ENCODE measurements at regions not wholly inside any gene's neighbourhood (a gene's known extent, or its start where the extent isn't known, plus 50 kb on each side); places are given as distances from the start of the nearest gene placed in this dataset.

DNA sequence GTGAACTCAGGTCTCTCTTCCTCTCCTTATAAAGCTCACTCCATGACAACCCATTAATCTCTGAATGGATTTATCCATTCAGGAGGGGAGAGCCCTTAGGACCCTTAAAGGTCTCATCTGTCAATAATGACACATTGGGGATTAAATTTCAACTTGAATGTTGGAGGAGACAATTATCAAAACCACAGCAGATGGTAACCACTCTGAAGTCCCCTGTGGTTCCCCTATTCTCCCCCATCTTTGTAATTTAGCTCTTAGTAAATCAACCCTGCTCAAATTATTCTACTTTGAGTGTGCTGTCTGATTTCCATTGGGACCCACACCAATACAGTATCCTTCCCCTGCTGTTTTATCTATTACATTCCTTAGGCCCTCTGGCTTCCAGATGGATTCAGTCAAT lies 72.0 kb upstream of the RAI14 start:
- DNase-seq (ENCODE audit: low read depth): no peak
- H3K4me3 ChIP-seq (ENCODE audit: low read depth, low read length): no peak overlapping the region
- TF ChIP-seq, protein P1, sequence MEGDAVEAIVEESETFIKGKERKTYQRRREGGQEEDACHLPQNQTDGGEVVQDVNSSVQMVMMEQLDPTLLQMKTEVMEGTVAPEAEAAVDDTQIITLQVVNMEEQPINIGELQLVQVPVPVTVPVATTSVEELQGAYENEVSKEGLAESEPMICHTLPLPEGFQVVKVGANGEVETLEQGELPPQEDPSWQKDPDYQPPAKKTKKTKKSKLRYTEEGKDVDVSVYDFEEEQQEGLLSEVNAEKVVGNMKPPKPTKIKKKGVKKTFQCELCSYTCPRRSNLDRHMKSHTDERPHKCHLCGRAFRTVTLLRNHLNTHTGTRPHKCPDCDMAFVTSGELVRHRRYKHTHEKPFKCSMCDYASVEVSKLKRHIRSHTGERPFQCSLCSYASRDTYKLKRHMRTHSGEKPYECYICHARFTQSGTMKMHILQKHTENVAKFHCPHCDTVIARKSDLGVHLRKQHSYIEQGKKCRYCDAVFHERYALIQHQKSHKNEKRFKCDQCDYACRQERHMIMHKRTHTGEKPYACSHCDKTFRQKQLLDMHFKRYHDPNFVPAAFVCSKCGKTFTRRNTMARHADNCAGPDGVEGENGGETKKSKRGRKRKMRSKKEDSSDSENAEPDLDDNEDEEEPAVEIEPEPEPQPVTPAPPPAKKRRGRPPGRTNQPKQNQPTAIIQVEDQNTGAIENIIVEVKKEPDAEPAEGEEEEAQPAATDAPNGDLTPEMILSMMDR (IDR thresholded peaks at IDR 0.05; ENCODE audit: control insufficient read depth, extremely low read depth, insufficient read depth): no peak

DNA sequence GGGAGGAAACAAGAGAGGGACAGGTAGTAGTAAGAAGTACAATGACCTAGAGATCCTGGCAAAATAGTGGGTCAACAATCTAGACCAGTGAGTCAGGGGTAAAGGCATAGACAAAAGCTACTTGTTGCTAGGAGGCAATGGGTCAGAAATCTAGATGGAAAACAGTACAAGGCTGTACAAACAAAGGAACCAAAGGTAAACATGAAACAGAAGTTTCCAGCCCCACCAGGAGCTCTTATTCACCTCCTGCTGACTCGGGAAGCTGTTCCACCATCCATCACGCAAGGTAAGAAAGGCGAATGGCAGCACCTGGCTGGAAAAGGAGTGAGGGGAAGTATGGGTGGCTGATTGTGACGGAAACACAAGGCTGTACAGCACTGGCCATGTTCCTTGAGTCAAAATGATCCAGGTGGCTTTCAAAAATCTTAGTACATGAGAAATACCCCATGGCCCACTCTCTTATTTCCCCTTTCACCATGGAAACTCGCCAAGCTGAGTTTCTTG lies 70.5 kb upstream of the RAI14 start:
- H3K4me3 ChIP-seq (ENCODE audit: low read depth, low read length): no peak overlapping the region
- peak; percentile 46 for DNase-seq (ENCODE audit: low read depth)
- TF ChIP-seq, protein P1 (IDR thresholded peaks at IDR 0.05; ENCODE audit: control insufficient read depth, extremely low read depth, insufficient read depth): no peak

DNA sequence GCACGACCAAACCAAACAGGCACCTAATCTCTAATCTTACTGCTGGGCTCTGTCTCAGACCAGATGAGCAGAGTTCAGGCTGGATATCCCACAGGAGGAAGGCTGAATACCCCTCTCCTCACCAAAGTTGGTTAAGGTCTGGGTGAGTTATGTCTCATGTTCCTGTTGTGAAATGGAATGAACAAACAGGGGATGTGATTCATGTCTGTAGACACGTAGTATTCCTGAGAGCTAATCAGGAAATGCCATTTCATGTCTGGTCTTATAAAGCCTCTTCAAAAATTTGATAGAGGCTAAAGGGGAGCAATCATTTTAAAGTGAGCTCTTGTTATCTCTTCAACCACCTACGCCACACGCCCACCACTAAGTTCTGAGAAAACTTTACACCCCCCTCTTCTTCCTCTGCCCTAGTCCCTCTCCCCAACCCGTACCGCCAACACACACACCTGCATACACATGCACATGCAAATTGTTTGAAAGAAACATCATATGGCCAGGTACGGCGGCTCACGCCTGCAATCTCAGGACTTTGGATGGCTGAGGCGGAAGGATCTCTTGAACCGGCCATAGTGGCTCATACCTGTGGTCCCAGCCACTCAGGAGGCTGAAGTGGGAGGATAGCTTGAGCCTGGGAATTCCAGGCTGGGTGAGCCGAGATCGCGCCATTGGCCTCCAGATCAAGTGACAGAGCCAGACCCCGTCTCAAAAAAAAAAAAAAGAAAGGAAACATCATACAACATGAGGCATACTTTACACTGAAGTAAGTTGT lies 69.8 kb upstream of the RAI14 start:
- no peak for DNase-seq (ENCODE audit: low read depth)

DNA sequence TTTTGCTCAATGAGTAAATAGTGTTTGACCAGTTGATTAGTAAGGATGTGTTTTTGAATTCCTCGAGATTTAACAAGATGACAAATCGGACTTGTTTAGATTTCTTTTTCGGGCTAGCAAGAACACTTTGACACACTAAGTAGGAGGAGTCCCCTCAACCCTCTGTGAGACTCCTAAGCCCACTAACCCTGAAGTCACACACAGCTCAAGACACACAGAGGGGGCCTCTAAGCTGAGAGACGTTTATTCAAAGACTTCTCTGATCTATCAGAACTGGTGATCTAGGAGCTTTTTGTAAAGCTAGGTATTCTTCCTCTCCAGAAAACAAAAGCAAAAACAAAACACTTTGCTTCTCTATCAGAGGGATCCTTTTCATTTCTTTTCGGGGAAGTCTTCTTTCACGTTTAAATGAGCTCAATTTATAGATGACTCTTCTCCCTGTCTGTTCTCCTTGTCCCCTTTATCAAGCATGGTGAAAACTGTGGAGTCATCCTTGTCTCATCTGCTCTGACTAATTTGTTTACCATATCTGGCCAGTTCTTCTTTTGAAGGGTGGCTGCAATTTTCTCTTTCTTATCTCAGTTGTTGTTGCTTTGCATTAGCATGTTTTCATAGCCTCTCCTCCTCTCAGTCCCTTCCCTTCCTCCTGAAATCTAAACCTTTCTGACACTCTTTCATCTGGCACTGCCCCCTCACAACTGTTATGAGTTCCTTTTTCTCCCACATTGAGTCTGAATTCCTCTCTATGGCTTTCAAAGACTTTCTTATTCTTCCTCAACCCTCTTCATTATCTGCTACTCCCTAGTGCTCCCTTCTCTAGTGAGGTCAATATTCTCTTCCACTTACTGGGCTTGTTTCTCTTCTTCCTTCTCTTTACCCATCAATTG lies 68.5 kb upstream of the RAI14 start:
- DNase-seq (ENCODE audit: low read depth): no peak
- H3K4me3 ChIP-seq (ENCODE audit: low read depth, low read length): no peak overlapping the region
- TF ChIP-seq, protein P1 (IDR thresholded peaks at IDR 0.05; ENCODE audit: control insufficient read depth, extremely low read depth, insufficient read depth): no peak

More for the DNA sequence above, 69.8 kb upstream of the RAI14 start:
- no peak overlapping the region for H3K4me3 ChIP-seq (ENCODE audit: low read depth, low read length)
- TF ChIP-seq, protein P1 (IDR thresholded peaks at IDR 0.05; ENCODE audit: control insufficient read depth, extremely low read depth, insufficient read depth): no peak

DNA sequence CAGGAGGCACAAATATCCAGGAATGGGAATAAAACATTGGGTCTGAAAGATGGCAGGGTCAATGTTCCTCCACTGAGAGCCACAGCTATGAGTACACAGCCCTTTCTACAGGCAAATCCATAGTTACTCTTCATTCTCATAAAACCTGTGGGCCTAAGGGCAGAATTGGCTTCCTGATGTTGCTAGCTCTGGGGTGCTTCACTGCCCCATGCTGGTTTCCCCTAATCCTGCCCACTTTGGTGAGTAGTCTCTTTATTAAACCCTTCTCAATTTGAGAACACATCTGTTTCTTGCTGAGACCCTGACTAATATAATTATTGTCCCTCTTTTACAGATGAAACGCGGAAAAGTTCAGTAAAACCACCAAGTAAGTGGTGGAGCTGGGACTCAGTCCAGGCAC lies 66.3 kb upstream of the RAI14 start:
- no peak overlapping the region for H3K4me3 ChIP-seq (ENCODE audit: low read depth, low read length)
- TF ChIP-seq, protein P1 (IDR thresholded peaks at IDR 0.05; ENCODE audit: control insufficient read depth, extremely low read depth, insufficient read depth): no peak

DNA sequence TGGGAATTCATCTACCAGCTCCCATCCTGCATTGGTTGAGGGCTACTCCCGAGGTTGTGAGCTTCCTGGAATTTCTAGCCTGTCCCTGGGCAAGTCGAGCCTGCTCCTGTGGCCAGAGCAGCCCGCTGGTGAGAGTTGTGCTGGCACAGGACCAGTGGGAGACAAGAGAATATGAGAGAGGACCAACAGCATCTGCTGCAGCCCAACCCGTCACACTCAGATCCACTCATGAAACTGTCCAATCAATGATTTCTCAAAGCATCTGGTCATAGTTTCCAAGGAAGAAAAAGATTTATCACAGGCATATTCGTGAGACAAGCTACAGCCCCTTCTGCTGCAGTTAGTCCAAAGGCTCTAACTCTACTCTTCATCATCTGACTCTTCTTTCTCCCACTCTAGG lies 64.4 kb upstream of the RAI14 start:
- no peak for DNase-seq (ENCODE audit: low read depth)
- H3K4me3 ChIP-seq (ENCODE audit: low read depth, low read length): no peak overlapping the region
- TF ChIP-seq, protein P1 (IDR thresholded peaks at IDR 0.05; ENCODE audit: control insufficient read depth, extremely low read depth, insufficient read depth): no peak

More for the DNA sequence above, 66.3 kb upstream of the RAI14 start:
- DNase-seq (ENCODE audit: low read depth): no peak
